Right lung (tissue), 2 donors: ENCODE measurements at regions not wholly inside any gene's neighbourhood (a gene's known extent, or its start where the extent isn't known, plus 50 kb on each side); places are given as distances from the start of the nearest gene placed in this dataset.
A peak's percentile ranks its signal among the peaks of the same experiment; 100 is the strongest.
"Not testable (repeated sequence)": the region's sequence is repeated elsewhere in the genome, so short reads cannot be mapped to it uniquely, and the experiment has no call there.

ENCODE experiments used
- DNase-seq, 2 donors: peaks; one replicate each; pipeline ENCODE4 v3.0.0-alpha.2; 2013

DNA sequence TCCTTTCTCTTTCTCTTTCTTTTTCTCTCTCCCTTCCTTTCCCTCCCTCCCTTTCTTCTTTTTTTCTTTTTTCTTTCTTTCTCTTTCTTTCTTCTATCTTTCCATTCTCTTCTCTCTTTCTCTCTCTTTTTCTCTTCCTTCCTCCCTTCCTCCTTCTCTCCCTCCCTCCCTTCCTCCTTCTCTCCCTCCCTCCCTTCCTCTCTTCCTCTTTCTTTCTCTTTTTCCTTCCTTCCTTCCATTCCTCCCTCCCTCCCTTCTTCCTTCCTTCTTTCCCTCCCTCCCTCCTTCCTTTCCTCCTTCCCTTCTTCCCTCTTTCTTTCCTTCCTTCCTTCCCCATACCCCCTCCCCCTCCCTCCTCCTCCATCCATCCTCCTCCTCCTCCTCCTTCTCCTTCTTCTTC lies 243.3 kb upstream of the CTNND2 start:
- DNase-seq: no peak

GRCh38 chr5:12141496-12141895 lies 237.2 kb upstream of the CTNND2 start:
- DNase-seq: no peak

DNA sequence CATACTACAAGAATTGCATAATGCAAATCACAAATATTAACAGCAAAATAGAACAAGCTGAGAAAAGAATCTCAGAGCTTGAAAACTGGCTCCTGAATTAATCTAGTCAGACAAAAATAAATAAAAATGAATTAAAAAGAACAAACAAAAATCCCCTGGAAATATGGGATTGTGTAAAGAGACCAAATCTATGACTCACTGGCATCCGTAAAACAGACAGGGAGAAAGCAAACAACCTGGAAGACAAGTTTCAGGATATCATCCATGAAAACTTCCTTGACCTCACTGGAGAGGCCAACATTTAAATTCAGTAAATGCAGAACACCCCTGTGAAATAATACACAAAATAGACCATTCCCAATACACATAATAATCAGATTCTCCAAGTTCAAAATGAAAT lies 229.3 kb upstream of the CTNND2 start:
- no peak for DNase-seq

GRCh38 chr5:12131020-12131419 lies 226.8 kb upstream of the CTNND2 start:
- DNase-seq: not testable (repeated sequence)

GRCh38 chr5:12125895-12126294 lies 221.6 kb upstream of the CTNND2 start:
- DNase-seq: no peak

GRCh38 chr5:12119657-12120056 lies 215.4 kb upstream of the CTNND2 start:
- no peak for DNase-seq

GRCh38 chr5:12114075-12114474 lies 209.8 kb upstream of the CTNND2 start:
- DNase-seq: no peak

DNA sequence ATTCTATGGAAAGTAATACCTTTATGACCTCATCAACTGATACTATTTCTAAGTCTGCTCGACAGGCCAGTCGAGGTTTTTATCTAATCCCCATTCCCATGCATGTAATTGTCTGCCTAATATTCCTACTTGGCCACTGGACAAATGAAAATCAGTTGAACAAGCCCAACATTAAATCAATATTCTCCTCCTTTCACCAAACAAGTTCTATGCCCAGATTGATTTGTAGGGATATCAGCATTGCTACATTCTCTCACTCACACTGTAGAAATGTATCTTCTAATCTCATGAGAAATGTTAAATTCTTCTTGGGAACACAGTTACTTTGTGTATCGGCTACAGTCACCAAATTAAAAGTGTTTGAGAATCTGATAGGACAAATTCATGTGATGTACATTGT lies 208.8 kb upstream of the CTNND2 start:
- DNase-seq: no peak

- DNase-seq: no peak
These were observed 207.0 kb upstream of the CTNND2 start for GRCh38 chr5:12111261-12111660.

DNA sequence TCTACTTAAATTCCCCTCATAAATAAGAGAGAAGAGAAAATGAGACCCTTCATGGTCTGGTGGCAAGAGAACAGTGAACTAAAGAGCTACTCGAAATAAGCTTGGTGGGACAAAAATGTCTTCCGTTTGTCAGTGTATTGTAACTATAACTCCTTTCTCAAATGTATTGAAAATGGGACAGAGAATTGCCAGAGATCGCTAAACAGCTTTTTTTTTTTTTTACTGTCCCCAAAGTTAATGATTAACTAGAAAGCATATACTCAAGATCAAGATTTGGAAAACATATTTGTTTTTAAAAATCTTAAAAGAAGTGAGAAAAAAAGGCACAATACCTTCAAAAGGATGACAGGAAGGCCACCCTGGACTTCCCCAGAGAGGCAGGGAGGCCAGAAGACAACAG lies 206.4 kb upstream of the CTNND2 start:
- DNase-seq: no peak

DNA sequence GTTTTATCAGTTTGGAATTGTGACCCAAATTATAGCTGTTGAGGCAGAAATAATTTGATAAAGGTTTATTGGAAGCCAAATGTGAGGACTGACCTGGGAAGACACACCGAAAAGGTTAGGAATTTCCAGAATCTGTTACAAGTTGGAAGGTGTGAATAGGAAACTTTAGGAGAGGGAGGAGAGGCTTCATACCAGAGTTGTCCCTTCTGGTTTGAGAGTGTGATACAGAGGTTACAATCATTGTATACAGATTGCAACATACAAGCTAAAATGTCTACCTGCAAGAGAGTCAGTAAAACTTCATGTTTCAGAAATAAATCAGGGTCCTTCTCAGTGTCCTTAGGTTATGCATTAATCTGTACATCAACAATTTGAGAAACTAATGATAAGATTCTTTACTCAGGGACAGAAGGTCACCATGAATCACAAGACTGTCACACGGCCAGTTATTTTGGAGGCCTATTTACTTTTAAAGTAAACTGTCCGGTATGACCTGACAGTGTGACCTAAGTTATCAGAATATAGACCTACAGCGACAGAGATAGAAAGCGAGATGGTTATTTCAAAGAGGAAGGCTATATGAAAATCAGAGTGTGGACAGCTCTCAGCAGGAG lies 204.9 kb upstream of the CTNND2 start:
- no peak for DNase-seq

DNA sequence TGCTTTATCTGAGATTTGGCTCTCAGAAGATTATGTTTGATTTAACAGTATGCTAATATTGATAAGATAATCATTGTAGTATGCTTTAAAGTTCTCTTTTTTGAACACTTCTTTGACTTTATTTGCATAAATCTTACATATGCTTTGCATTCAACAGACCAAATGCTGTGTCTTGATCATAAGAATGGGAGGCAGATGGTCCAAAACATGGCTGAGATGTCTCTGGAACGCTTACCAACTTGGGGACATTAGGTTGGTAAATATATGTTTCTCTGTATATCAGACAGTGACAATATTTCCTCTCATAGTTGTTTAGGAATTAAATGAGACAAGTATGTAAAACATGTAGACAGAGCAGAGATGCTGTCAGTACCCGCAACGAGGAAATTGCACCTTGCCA lies 197.9 kb upstream of the CTNND2 start:
- no peak for DNase-seq

DNA sequence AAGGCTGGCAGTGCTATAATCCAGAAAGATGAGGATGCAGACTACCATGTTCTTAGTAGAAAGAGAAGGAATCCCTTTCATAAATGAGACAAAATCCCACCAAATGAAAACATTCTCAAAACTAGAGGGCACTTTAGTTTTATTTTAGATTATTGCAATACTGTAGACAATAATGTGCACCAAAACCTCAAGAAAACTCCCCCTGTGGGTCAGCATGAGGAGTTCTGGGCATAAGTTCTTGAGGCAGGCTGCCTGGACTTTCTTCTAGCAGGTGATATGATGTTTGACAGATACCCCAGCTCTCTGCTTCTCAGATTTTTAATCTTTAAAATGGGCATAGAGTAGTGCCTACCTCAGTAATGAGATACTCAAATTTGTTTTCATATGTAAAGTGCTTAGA lies 196.3 kb upstream of the CTNND2 start:
- no peak for DNase-seq

- DNase-seq: no peak
These were observed 195.1 kb upstream of the CTNND2 start for GRCh38 chr5:12099296-12099695.

- DNase-seq: no peak
These were observed 191.6 kb upstream of the CTNND2 start for GRCh38 chr5:12095808-12096281.

- no peak for DNase-seq
These were observed 189.3 kb upstream of the CTNND2 start for GRCh38 chr5:12093586-12093985.

DNA sequence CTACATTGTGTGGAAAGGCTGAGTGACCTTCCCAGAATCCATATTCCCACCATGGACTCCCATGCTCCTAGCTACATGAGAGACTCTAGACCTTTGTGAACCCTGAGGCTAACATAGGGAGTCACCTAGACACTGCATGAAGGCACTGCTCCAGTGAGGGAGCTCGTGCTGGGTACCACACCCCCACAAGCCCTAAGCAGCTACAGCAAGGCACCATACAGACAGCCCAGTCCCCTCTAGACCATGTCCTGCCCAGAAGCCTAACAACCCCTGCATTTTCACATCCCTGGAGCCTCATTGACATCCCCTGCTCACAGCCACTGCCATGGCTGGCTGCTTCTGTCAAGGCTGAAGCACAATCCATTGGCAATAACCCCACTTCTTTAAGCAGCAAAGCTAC lies 176.5 kb upstream of the CTNND2 start:
- no peak for DNase-seq

DNA sequence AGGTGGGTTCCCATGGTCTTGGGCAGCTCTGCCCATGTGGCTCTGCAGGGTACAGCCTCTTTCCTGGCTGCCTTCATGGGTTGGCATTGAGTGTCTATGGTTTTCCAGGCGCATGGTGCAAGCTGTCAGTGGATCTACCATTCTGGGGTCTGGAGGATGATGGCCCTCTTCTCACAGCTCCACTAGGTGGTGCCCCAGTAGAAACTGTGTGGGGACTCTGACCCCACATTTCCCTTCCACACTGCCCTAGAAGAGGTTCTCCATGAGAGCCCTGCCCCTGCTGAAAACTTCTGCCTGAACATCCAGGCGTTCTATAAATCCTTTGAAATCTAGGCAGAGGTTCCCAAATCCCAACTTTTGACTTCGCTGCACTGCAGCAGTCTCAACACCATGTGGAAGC lies 174.0 kb upstream of the CTNND2 start:
- DNase-seq: not testable (repeated sequence)

DNA sequence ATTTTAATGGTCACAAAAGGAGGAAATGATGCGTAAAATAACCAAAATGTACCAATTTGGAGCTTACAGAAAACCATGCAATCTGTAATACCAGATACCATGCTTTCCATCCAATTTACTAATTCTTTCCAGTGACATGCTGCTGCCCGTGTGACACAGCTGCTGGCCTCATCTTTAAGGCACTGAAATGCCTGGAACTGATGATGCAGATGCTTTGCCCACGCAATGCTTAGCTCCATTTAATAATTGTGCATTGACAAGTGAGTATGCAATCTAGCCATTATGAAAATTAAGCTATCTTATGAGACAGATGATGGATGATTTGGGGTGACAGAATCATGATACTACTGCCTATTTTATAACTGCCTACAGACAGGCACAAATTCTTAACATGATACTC lies 169.2 kb upstream of the CTNND2 start:
- no peak for DNase-seq

DNA sequence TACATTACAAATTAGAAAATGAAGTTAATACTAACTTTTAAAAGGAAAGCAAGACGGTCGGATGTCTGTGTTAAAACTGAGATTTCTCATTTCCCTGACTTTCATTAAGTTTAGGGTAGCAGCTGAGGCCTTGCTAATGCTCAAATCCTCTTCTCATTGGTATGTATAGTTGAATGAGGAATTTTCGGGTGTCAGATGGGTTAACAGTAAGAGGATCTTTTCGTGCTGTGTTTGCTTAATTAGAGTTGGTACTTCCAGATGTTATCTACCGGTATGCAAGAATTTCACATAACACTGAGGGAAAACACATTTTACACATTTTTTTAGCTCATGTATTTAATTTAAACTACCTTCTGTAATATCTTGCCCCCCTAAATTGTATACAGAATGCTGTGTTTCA lies 168.2 kb upstream of the CTNND2 start:
- no peak for DNase-seq

- no peak for DNase-seq
These were observed 167.2 kb upstream of the CTNND2 start for GRCh38 chr5:12071455-12071854.

DNA sequence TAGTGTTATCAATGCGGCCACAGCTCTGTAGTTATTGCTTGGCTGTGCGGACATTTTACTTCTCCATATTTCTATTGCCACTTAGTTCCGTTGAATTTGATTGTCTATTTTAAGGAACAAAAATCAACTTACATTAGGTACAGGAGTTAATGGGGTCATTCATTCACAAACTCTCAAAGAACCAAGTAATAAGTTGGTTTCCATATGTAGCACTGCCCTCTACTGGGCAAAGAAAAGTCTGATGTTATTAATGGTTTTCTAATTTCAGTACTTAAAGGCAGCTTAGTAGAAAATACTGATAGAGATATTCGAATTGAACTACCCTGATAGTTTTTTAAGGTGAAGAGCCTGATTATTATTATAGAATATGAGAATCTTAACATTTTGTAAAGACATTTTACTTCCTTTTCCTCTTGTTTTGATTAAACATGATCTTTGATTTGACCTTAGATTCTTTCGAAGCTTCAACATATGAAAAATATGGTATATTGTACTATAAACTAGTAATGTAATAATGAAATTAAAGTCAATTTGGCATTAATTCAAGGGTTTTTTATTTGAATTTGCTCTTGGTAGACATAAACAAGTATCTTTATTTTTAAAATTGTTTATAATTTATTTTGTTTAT lies 119.5 kb upstream of the CTNND2 start:
- DNase-seq: peak in 1 of 2 donors; percentile 2

DNA sequence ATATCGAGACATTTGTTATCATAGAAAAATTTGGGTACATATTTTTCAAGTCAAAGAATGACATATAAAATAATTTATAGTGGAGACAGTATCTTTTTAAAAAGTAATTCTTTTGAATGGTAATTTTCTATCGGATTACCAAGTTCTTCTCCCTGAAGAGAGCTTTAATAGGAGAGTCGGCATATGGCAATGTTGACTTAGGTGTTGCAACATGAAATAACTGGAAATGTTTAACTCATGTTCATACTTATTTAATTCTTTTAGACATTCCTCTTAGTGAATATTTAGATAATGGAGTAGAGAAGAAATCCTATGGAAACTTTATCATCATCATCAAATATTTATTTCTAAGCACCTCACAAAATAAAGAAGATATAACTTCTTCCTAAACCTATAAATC lies 118.2 kb upstream of the CTNND2 start:
- DNase-seq: no peak

- DNase-seq: no peak
These were observed 115.1 kb upstream of the CTNND2 start for GRCh38 chr5:12019306-12019705.
